A549 (cell line): ENCODE measurements at regions not wholly inside any gene's neighbourhood (a gene's known extent, or its start where the extent isn't known, plus 50 kb on each side); places are given as distances from the start of the nearest gene placed in this dataset.

ENCODE experiments used
- ATAC-seq, 2 experiments: fragments of 200-7000 bp in 1 of 2; fragments of >200 bp in 1 of 2; cut with Nextera tagmentation in 1 of 2; cut with Tn5 transposase in 1 of 2; 3 replicates each; pipeline versions ENCODE4 v1.8.0 to v1.9.1; 2018 to 2020; ENCODE audit warnings: mild to moderate bottlenecking in 1 of 2, moderate library complexity in 1 of 2
- CTCF ChIA-PET: fragments of 300-600 bp; sonication (Branson Sonifier 250); formaldehyde crosslinking; extraction: SDS; loops from one replicate; lab custom pipeline; 2021; ENCODE audit warnings: antibody characterized with exemption, inconsistent platforms; lab: Yijun Ruan, JAX
- POLR2A ChIA-PET: fragments of 350-600 bp; formaldehyde crosslinking; extraction: SDS; loops from one replicate; lab custom pipeline; 2021; ENCODE audit warnings: antibody characterized with exemption, inconsistent platforms; lab: Yijun Ruan, JAX
- DNase-seq, 2 experiments: peaks; one replicate each; pipeline versions ENCODE4 v3.0.0 to v3.0.0-alpha.2; 2011 to 2016; ENCODE audit warnings: low read depth in 1 of 2, low spot score in 1 of 2
- FAIRE-seq: peaks from 2 replicates; lab custom pipeline; 2011; peaks lifted over from hg19 to GRCh38; lab: Jason Lieb, UNC
- H3K27ac ChIP-seq, 2 experiments: fragments of >200 bp; sonication (Bioruptor Twin); formaldehyde crosslinking; 3 replicates each; pipeline ENCODE4 v1.5.1; 2016 to 2017
- H3K4me1 ChIP-seq: fragments of >200 bp; sonication (Bioruptor Twin); formaldehyde crosslinking; 3 replicates; pipeline ENCODE4 v1.6.1; 2016
- H3K4me2 ChIP-seq: fragments of >200 bp; sonication (Bioruptor Twin); formaldehyde crosslinking; 3 replicates; pipeline ENCODE4 v1.6.1; 2016
- H3K4me3 ChIP-seq: fragments of >200 bp; sonication (Bioruptor Twin); formaldehyde crosslinking; 3 replicates; pipeline ENCODE4 v1.5.1; 2016
- H3K9me3 ChIP-seq: fragments of >200 bp; sonication (Bioruptor Twin); formaldehyde crosslinking; 3 replicates; pipeline ENCODE4 v1.6.1; 2016
- BHLHE40 ChIP-seq: IDR thresholded peaks from 2 replicates; pipeline ENCODE4 v1.6.1; 2012; ENCODE audit warnings: low read depth, low read length, inconsistent platforms
- CEBPB ChIP-seq, 2 experiments: fragments of >200 bp in 1 of 2; sonication (Bioruptor Twin) in 1 of 2; formaldehyde crosslinking in 1 of 2; IDR thresholded peaks; 2 replicates each; pipeline ENCODE4 v1.6.1; 2012 to 2016
- CHD2 ChIP-seq: fragments of 150-350 bp; IDR thresholded peaks from 2 replicates; pipeline ENCODE4 v1.6.1; 2014; ENCODE audit warnings: low read length; ENCODE audit not compliant: partially characterized antibody
- CHD4 ChIP-seq: fragments of 200-600 bp; sonication (generic); IDR thresholded peaks from 2 replicates; pipeline ENCODE4 v1.6.1; 2016; ENCODE audit warnings: antibody characterized with exemption, mild to moderate bottlenecking, borderline replicate concordance
- EHF ChIP-seq: fragments of 250-450 bp; sonication (Bioruptor Pico); IDR thresholded peaks from 2 replicates; pipeline ENCODE4 v1.5.0; 2020; ENCODE audit warnings: mild to moderate bottlenecking
- ESRRA ChIP-seq: fragments of 150-350 bp; IDR thresholded peaks from 2 replicates; pipeline ENCODE4 v1.6.1; 2014; ENCODE audit warnings: mild to moderate bottlenecking, low read length, borderline replicate concordance
- FOSL2 ChIP-seq, 2 experiments: fragments of 450-650 bp in 1 of 2; fragments of >200 bp in 1 of 2; sonication (Bioruptor Twin) in 1 of 2; formaldehyde crosslinking; IDR thresholded peaks; 2 replicates each; pipeline versions ENCODE4 v1.5.0 to v1.6.1; 2016 to 2020; ENCODE audit warnings: mild to moderate bottlenecking in 1 of 2, moderate library complexity in 1 of 2
- HDAC2 ChIP-seq: fragments of 200-600 bp; sonication (generic); IDR thresholded peaks from 2 replicates; pipeline ENCODE4 v1.6.1; 2016
- HOXB13 ChIP-seq: fragments of 250-450 bp; sonication (Bioruptor Pico); IDR thresholded peaks from 2 replicates; pipeline ENCODE4 v1.5.0; 2020; ENCODE audit warnings: low read depth, mild to moderate bottlenecking, moderate library complexity
- JUNB ChIP-seq: fragments of >200 bp; sonication (Bioruptor Twin); formaldehyde crosslinking; IDR thresholded peaks from 2 replicates; pipeline ENCODE4 v1.6.1; 2016
- KDM5A ChIP-seq: fragments of 200-600 bp; sonication (generic); IDR thresholded peaks from 2 replicates; pipeline ENCODE4 v1.6.1; 2016; ENCODE audit warnings: antibody characterized with exemption, mild to moderate bottlenecking
- MAFK ChIP-seq: fragments of 450-650 bp; IDR thresholded peaks from 2 replicates; pipeline ENCODE4 v1.6.1; 2014; ENCODE audit not compliant: partially characterized antibody
- MAZ ChIP-seq: fragments of 150-350 bp; IDR thresholded peaks from 2 replicates; pipeline ENCODE4 v1.6.1; 2014; ENCODE audit warnings: antibody characterized with exemption, low read depth, low read length, borderline replicate concordance
- PHF8 ChIP-seq: fragments of 200-600 bp; sonication (generic); IDR thresholded peaks from 2 replicates; pipeline ENCODE4 v1.6.1; 2016; ENCODE audit warnings: low read depth, mild to moderate bottlenecking, antibody characterized with exemption, moderate library complexity, borderline replicate concordance
- POLR2AphosphoS2 ChIP-seq: conservative IDR thresholded peaks from 2 replicates; pipeline ENCODE4 v1.6.1; 2012; ENCODE audit warnings: low read length, improper control_type of control experiment, inconsistent platforms
- RAD21 ChIP-seq, 2 experiments: fragments of >200 bp in 1 of 2; sonication (Bioruptor Twin) in 1 of 2; formaldehyde crosslinking in 1 of 2; IDR thresholded peaks in 1 of 2; conservative IDR thresholded peaks in 1 of 2; 2 replicates in 1 of 2; 3 replicates in 1 of 2; pipeline ENCODE4 v1.6.1; 2012 to 2018; ENCODE audit warnings: inconsistent platforms in 1 of 2
- RARB ChIP-seq: fragments of 250-450 bp; sonication (Bioruptor Pico); IDR thresholded peaks from 2 replicates; pipeline ENCODE4 v1.8.0; 2021; ENCODE audit warnings: mild to moderate bottlenecking, moderate library complexity
- RCOR1 ChIP-seq: fragments of 150-350 bp; IDR thresholded peaks from 2 replicates; pipeline ENCODE4 v1.6.1; 2014; ENCODE audit warnings: antibody characterized with exemption, low read length, low read depth
- RFX5 ChIP-seq: fragments of 450-650 bp; IDR thresholded peaks from 2 replicates; pipeline ENCODE4 v1.7.1; 2014; ENCODE audit warnings: antibody characterized with exemption, mild to moderate bottlenecking, moderate library complexity
- RNF2 ChIP-seq: fragments of 200-600 bp; sonication (generic); IDR thresholded peaks from 2 replicates; pipeline ENCODE4 v1.6.1; 2016; ENCODE audit warnings: low read depth, mild to moderate bottlenecking, antibody characterized with exemption, moderate library complexity, borderline replicate concordance
- TFCP2L1 ChIP-seq: fragments of 250-450 bp; sonication (Bioruptor Pico); IDR thresholded peaks from 2 replicates; pipeline ENCODE4 v1.5.0; 2021; ENCODE audit warnings: mild to moderate bottlenecking
- TP53 ChIP-seq: fragments of 250-450 bp; sonication (Bioruptor Pico); IDR thresholded peaks from 2 replicates; pipeline ENCODE4 v1.5.0; 2021; ENCODE audit warnings: mild to moderate bottlenecking, moderate library complexity
- ZC3H11A ChIP-seq: fragments of 450-650 bp; IDR thresholded peaks from 2 replicates; pipeline ENCODE4 v1.6.1; 2014; ENCODE audit warnings: antibody characterized with exemption, mild to moderate bottlenecking
- ZFP36 ChIP-seq: fragments of 450-650 bp; IDR thresholded peaks from 2 replicates; pipeline ENCODE4 v1.6.1; 2014; ENCODE audit warnings: borderline replicate concordance; ENCODE audit not compliant: partially characterized antibody
- ZSCAN20 ChIP-seq: fragments of 250-450 bp; sonication (Bioruptor Pico); IDR thresholded peaks from 2 replicates; pipeline ENCODE4 v1.8.0; 2022; ENCODE audit warnings: mild to moderate bottlenecking, moderate library complexity
- WGBS: methylation state at CpG from one replicate; pipeline ENCODE4 v1.1.6; 2017; ENCODE audit errors: missing lambda C conversion rate; 5-methylcytosine and 5-hydroxymethylcytosine counted together
- TF ChIP-seq, protein P1 (sequence below): IDR thresholded peaks from 2 replicates; pipeline ENCODE4 v1.6.1; 2012; ENCODE audit warnings: low read depth, borderline replicate concordance
- TF ChIP-seq, protein P2 (sequence below): IDR thresholded peaks from 2 replicates; pipeline ENCODE4 v1.6.1; 2012
- TF ChIP-seq, protein P3 (sequence below): fragments of >200 bp; sonication (Bioruptor Twin); formaldehyde crosslinking; IDR thresholded peaks from 3 replicates; pipeline ENCODE4 v1.5.1; 2016
- TF ChIP-seq, protein P4 (sequence below): fragments of 250-450 bp; sonication (Bioruptor Pico); IDR thresholded peaks from 2 replicates; pipeline ENCODE4 v1.5.0; 2020; ENCODE audit warnings: low read depth, mild to moderate bottlenecking, moderate library complexity
- TF ChIP-seq, protein P5 (sequence below): fragments of >200 bp; sonication (Bioruptor Twin); formaldehyde crosslinking; IDR thresholded peaks from 3 replicates; pipeline ENCODE4 v1.6.1; 2016

DNA sequence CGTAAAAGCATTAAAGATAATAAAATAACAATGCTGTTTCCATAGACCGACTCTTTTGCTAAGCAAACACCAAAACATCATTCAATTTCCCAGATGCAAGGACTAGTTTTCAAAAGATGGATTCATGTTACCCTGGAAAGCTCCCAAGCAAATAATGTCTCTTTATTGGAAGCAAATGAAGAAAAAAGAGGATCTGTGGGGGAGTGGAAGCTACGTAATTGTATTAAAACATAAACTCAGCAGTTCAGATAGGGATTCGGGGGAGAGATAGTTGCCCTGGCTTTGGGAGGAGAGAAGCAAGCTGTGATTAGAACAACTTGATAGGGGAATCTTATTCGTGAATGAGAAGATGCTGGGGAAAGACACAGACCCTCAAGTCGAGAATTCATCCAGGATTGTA lies 491.0 kb upstream of the CLINT1 start:
- DNase-seq (no peak), ATAC-seq (no peak), FAIRE-seq (no peak)
- Histone ChIP-seq H3K27ac (no peak overlapping the region), H3K4me1 (no peaks in the 10 kb centered on the region), H3K4me2 (no peak overlapping the region), H3K4me3 (no peak overlapping the region)
- WGBS = 13% methylated on average over 6 of the region's 6 CpGs
- TF ChIP-seq JUNB (no peak), CHD4 (no peak), RNF2 (no peak), RARB (CRISPR knock-in tag) (no peak), PHF8 (no peak), MAFK (no peak), BHLHE40 (no peak), TP53 (CRISPR knock-in tag) (no peak), MAZ (no peak), ESRRA (no peak), ZSCAN20 (CRISPR knock-in tag) (no peak), EHF (CRISPR knock-in tag) (no peak), CHD2 (no peak)
- TF ChIP-seq, protein P1, sequence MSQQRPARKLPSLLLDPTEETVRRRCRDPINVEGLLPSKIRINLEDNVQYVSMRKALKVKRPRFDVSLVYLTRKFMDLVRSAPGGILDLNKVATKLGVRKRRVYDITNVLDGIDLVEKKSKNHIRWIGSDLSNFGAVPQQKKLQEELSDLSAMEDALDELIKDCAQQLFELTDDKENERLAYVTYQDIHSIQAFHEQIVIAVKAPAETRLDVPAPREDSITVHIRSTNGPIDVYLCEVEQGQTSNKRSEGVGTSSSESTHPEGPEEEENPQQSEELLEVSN = no peak
- TF ChIP-seq, protein P2, sequence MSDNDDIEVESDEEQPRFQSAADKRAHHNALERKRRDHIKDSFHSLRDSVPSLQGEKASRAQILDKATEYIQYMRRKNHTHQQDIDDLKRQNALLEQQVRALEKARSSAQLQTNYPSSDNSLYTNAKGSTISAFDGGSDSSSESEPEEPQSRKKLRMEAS = no peak
- TF ChIP-seq, protein P3, sequence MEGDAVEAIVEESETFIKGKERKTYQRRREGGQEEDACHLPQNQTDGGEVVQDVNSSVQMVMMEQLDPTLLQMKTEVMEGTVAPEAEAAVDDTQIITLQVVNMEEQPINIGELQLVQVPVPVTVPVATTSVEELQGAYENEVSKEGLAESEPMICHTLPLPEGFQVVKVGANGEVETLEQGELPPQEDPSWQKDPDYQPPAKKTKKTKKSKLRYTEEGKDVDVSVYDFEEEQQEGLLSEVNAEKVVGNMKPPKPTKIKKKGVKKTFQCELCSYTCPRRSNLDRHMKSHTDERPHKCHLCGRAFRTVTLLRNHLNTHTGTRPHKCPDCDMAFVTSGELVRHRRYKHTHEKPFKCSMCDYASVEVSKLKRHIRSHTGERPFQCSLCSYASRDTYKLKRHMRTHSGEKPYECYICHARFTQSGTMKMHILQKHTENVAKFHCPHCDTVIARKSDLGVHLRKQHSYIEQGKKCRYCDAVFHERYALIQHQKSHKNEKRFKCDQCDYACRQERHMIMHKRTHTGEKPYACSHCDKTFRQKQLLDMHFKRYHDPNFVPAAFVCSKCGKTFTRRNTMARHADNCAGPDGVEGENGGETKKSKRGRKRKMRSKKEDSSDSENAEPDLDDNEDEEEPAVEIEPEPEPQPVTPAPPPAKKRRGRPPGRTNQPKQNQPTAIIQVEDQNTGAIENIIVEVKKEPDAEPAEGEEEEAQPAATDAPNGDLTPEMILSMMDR = no peak
- TF ChIP-seq, all 56 proteins: peak for 0
- POLR2A ChIA-PET = no interaction called here
- no peaks in the 10 kb centered on the region; the same call in 2 of the 3 replicates for H3K9me3 ChIP-seq
- CTCF ChIA-PET = interaction anchor here (1.9 kb wide), 1 partner anchor 175 kb away, joined by 5 read pairs; no protein-coding TSS in a partner anchor

DNA sequence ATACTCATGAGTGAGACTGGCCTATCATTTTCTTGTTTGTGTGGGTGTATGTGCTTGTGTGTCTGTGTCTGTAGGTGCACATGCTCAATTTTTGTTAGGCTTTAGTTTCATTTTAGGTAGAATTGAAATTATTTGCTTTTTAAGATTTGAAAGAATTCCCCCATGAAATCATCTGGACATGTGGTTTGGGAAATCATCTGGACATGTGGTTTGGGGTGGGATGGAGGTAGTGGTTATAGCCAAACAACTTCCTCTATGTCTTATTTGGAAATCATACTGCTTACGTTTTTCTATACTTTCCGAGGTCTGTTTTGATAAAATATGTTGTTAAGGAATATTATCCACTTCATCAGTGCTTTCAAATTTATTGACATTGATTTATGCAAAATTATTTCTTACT lies 485.4 kb upstream of the CLINT1 start:
- no peak overlapping the region for H3K4me3 ChIP-seq
- ATAC-seq = no peak
- no peak for DNase-seq
- no peak for FAIRE-seq
- no peaks in the 10 kb centered on the region; the same call in 2 of the 3 replicates for H3K9me3 ChIP-seq
- 4% methylated on average over 2 of the region's 2 CpGs for WGBS
- no peaks in the 10 kb centered on the region for H3K4me1 ChIP-seq
- H3K27ac ChIP-seq = no peak overlapping the region
- TF ChIP-seq RCOR1 (no peak), ZC3H11A (no peak), POLR2AphosphoS2 (no peak), HOXB13 (CRISPR knock-in tag) (no peak), FOSL2 (IDR thresholded peaks at IDR 0.05) (no peak), FOSL2 (CRISPR knock-in tag; IDR thresholded peaks at IDR 0.05) (no peak), KDM5A (no peak), TFCP2L1 (CRISPR knock-in tag) (no peak), RFX5 (no peak), RAD21 (conservative IDR thresholded peaks at IDR 0.05 in 1 of 2, IDR thresholded peaks at IDR 0.05 in 1 of 2) (no peak), RARB (CRISPR knock-in tag) (no peak), ESRRA (no peak), CEBPB (IDR thresholded peaks at IDR 0.05) (no peak), BHLHE40 (no peak), EHF (CRISPR knock-in tag) (no peak), HDAC2 (no peak), ZFP36 (no peak)
- TF ChIP-seq, protein P4, sequence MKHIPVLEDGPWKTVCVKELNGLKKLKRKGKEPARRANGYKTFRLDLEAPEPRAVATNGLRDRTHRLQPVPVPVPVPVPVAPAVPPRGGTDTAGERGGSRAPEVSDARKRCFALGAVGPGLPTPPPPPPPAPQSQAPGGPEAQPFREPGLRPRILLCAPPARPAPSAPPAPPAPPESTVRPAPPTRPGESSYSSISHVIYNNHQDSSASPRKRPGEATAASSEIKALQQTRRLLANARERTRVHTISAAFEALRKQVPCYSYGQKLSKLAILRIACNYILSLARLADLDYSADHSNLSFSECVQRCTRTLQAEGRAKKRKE (CRISPR knock-in tag) = no peak
- TF ChIP-seq, protein P1 = no peak
- TF ChIP-seq, protein P5, sequence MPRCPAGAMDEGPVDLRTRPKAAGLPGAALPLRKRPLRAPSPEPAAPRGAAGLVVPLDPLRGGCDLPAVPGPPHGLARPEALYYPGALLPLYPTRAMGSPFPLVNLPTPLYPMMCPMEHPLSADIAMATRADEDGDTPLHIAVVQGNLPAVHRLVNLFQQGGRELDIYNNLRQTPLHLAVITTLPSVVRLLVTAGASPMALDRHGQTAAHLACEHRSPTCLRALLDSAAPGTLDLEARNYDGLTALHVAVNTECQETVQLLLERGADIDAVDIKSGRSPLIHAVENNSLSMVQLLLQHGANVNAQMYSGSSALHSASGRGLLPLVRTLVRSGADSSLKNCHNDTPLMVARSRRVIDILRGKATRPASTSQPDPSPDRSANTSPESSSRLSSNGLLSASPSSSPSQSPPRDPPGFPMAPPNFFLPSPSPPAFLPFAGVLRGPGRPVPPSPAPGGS = no peak
- H3K4me2 ChIP-seq = no peak overlapping the region
- CTCF ChIA-PET = no interaction called here
- POLR2A ChIA-PET = no interaction called here
